ENCODE measurements at regions not wholly inside any gene's neighbourhood (a gene's known extent, or its start where the extent isn't known, plus 50 kb on each side); places are given as distances from the start of the nearest gene placed in this dataset.

GRCh38 chr18:50447102-50447741 is 72.4 kb downstream of the SKA1 start:
- no peak for TF ChIP-seq PPARA (CRISPR knock-in tag; IDR thresholded peaks at IDR 0.05; ENCODE audit: borderline replicate concordance)
- TF ChIP-seq, protein P1, sequence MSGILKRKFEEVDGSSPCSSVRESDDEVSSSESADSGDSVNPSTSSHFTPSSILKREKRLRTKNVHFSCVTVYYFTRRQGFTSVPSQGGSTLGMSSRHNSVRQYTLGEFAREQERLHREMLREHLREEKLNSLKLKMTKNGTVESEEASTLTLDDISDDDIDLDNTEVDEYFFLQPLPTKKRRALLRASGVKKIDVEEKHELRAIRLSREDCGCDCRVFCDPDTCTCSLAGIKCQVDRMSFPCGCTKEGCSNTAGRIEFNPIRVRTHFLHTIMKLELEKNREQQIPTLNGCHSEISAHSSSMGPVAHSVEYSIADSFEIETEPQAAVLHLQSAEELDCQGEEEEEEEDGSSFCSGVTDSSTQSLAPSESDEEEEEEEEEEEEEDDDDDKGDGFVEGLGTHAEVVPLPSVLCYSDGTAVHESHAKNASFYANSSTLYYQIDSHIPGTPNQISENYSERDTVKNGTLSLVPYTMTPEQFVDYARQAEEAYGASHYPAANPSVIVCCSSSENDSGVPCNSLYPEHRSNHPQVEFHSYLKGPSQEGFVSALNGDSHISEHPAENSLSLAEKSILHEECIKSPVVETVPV (CRISPR knock-in tag; IDR thresholded peaks at IDR 0.05) = no peak
- no peak for TF ChIP-seq TCF4 (CRISPR knock-in tag; IDR thresholded peaks at IDR 0.05; ENCODE audit: borderline replicate concordance)
- no peak for TF ChIP-seq PATZ1 (CRISPR knock-in tag; IDR thresholded peaks at IDR 0.05; ENCODE audit: borderline replicate concordance)
- no peak for TF ChIP-seq POU6F1 (CRISPR knock-in tag; IDR thresholded peaks at IDR 0.05; ENCODE audit: borderline replicate concordance, low read depth)
- TF ChIP-seq RARB (CRISPR knock-in tag; IDR thresholded peaks at IDR 0.05) = no peak
